ENCODE measurements at regions not wholly inside any gene's neighbourhood (a gene's known extent, or its start where the extent isn't known, plus 50 kb on each side); places are given as distances from the start of the nearest gene placed in this dataset.

DNA sequence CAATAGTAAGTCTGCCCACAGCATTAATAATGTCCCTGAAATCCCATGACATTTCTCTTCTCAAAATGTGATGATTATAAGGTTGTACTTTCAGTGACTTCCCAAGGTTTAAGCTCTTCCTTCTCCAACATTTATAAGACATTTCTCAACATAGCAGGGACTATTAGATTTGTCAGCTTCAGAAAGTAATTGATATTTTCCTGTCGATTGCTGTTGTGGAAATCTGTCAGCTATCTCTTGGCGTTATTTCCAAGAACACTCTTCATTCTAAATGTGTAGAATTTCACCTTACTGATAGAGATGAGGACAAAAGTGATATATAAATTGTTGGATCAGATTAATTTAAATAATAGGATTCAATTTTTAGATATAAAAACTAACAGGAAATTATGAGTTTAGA lies 149.7 kb upstream of the IMPG1 start:
- no peak for DNase-seq (ENCODE audit: low read depth)
- TF ChIP-seq CTCF (IDR thresholded peaks at IDR 0.05; ENCODE audit: low read length, missing control alignments): no peak
- no peak overlapping the region for H3K4me3 ChIP-seq (replicated peaks; ENCODE audit: low read depth, low read length)

DNA sequence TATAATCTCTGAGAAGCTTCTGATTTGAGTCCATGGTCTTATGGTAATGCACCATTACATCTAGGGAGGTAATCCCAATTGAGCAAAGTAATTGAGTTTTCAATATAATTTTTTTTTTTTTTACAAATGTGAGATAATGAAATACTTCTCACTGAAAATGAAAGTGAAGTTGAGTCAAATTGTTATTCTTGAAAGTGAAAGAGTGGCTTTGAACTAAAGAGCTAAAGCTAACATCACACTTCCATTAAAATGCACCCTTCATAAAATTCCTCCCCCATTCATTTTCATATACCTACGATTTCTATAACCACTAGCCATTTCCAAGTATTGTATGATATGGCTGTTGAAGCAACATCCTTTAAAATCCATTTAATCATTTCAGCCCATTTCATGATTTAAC lies 149.1 kb upstream of the IMPG1 start:
- no peak for TF ChIP-seq CTCF (IDR thresholded peaks at IDR 0.05; ENCODE audit: low read length, missing control alignments)
- no peak overlapping the region for H3K4me3 ChIP-seq (replicated peaks; ENCODE audit: low read depth, low read length)
- DNase-seq (ENCODE audit: low read depth): no peak

- TF ChIP-seq CTCF (IDR thresholded peaks at IDR 0.05; ENCODE audit: low read length, missing control alignments): no peak
- H3K4me3 ChIP-seq (replicated peaks; ENCODE audit: low read depth, low read length): no peak overlapping the region
- no peak for DNase-seq (ENCODE audit: low read depth)
Measured at GRCh38 chr6:76220805-76221204, 148.3 kb upstream of the IMPG1 start.

- TF ChIP-seq CTCF (IDR thresholded peaks at IDR 0.05; ENCODE audit: low read length, missing control alignments): no peak
- no peak for DNase-seq (ENCODE audit: low read depth)
- H3K4me3 ChIP-seq (replicated peaks; ENCODE audit: low read depth, low read length): no peak overlapping the region
Measured at GRCh38 chr6:76217606-76218005, 145.1 kb upstream of the IMPG1 start.

GRCh38 chr6:76214546-76214945 lies 142.1 kb upstream of the IMPG1 start:
- TF ChIP-seq CTCF (IDR thresholded peaks at IDR 0.05; ENCODE audit: low read length, missing control alignments): no peak
- H3K4me3 ChIP-seq (replicated peaks; ENCODE audit: low read depth, low read length): no peak overlapping the region

GRCh38 chr6:76174722-76175121 lies 102.3 kb upstream of the IMPG1 start:
- DNase-seq (ENCODE audit: low read depth): no peak
- no peak overlapping the region for H3K4me3 ChIP-seq (replicated peaks; ENCODE audit: low read depth, low read length)
- TF ChIP-seq CTCF (IDR thresholded peaks at IDR 0.05; ENCODE audit: low read length, missing control alignments): no peak

More at GRCh38 chr6:76214546-76214945, 142.1 kb upstream of the IMPG1 start:
- DNase-seq (ENCODE audit: low read depth): no peak

DNA sequence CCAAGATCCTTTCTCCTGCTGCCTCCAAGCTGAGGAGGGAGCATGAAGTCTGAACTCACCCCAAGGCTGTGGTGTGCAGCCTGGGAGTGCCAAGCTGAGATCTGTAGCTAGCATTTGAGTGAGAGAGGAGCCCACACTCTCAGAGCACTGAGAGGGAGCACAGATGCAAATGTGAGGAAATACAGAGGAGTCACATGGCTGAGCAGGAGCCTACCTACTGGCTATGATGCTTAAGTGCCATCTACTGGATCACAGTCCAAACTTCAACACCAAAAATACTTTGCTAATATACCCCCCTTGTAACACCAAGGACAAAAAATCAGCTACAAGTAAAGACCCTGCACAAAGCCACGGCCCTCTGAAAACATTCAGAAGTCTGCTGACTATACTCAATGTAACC lies 94.4 kb upstream of the IMPG1 start:
- H3K4me3 ChIP-seq (replicated peaks; ENCODE audit: low read depth, low read length): no peak overlapping the region
- TF ChIP-seq CTCF (IDR thresholded peaks at IDR 0.05; ENCODE audit: low read length, missing control alignments): no peak
- DNase-seq (ENCODE audit: low read depth): no peak
